ENCODE measurements at regions not wholly inside any gene's neighbourhood (a gene's known extent, or its start where the extent isn't known, plus 50 kb on each side); places are given as distances from the start of the nearest gene placed in this dataset.
"Not testable (repeated sequence)": the region's sequence is repeated elsewhere in the genome, so short reads cannot be mapped to it uniquely, and the experiment has no call there.

GRCh38 chr12:91261820-91262676 is 79.4 kb upstream of the DCN start:
- DNase-seq: no peak

DNA sequence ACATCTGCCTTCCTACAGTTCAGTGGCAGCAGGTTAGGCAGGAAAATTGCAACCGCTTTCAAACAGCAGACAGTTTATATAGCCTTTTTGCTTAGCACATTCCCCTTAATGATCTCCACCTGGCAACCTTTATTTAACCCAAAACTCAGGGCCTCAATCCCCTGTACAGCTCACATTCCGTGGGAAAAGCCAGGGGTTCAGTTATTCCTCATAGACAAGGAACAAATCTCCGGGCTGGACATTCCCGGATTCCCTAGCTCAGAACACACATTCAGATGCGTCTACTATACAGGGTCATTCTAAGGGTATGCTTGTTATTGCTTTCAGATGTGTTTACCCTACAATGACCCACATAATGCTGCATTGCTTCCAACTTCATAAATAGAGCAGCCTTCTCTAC is 73.8 kb upstream of the DCN start:
- DNase-seq: no peak

- no peak for DNase-seq
Observed at GRCh38 chr12:91252341-91252740, 69.7 kb upstream of the DCN start.

- DNase-seq: no peak
Observed at GRCh38 chr12:91250273-91250665, 67.7 kb upstream of the DCN start.

GRCh38 chr12:91249518-91250272 is 67.1 kb upstream of the DCN start:
- DNase-seq: no peak

DNA sequence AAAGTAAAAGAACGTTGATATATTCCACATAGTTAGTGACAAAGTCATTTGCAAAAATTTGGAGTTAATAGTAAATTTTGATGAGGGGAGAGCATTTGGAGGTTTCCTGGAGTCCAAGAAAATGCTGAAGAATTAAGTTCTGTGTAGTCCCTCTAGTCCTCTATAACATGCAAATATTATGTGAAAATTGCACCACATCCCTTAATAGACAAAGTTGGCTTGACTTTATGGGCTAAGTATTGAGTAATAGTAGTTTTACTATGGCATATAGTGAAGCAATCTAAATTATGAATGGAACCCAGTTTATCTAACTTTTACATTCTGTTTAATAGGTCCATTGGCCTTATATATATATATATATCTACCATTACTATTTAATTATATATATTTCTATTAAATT is 66.4 kb upstream of the DCN start:
- DNase-seq: no peak

- DNase-seq: not testable (repeated sequence)
Observed at GRCh38 chr12:91243177-91243576, 60.6 kb upstream of the DCN start.

DNA sequence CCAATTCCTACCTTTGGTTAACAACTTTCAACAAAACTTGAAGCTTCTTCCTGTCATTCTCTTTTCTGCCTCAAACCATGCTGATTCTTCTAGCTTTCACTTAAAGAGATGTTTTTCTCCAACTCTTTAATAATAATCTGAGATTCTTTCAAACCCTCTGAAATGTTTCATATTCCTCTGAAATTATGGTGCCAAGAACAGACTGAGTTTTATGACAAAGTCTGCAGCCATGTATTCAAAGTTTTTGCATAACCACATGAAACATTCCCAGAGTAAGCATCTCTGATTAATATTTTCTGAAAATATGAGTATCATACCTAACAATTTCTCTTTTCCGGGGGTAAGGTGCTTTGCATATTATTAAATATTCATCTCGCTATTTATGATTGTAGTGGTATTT is 59.1 kb upstream of the DCN start:
- no peak for DNase-seq

DNA sequence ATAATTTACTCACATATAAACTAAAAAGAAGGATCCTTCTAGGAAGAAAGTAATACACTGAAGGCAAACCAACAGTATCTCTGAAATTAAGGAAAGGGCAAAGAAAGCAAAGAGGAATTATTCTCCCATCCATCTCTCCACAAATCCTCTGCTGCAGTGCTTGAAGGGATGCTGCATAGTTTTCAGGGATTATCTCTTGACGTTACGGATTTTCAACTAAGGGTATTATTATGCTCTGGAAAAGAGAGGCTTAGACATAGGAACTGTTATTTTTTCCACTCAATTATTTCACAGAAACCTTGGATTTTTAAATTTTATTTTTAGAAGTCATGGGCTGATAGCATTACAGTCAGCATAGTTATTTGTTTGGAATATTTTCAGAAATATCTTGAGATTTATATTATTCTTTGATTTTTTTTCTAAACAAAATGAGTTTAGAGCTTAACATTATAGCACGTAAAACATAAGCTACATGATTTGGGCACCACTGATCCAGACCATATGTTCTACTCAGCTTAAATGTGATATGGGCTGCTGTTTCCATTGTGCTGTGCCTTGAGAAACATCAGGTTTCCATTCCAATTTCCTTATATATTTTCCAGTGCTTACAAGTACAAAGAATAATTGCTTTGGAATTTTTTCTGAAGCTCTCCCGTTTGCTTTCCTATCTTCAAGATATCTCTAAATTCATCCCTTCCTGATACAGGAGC is 57.9 kb upstream of the DCN start:
- DNase-seq: no peak

DNA sequence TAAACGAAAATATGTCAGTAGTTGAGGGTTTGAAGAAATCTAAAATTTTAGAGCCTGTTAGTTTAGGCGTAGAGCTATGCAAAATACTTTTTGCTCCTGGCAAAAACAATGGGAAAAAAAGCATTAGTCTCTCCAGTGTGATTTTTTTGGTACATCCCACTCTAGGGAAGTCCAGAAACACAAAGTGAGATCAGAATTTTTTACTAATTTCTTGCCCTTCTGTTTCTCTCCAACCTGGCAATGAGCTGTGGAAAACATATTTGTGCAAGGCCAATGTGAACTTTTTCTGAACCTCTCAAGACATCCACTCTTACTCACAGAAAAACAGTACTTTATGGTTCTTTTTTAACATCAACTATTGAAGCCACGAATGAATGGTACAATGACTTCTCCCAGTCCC is 56.9 kb upstream of the DCN start:
- no peak for DNase-seq

Data from activated CD8-positive, alpha-beta memory T cell treated with anti-CD3 and anti-CD28 coated beads, Interleukin-2, amount 50 U/mL, for 48 hours (primary cell).